ENCODE measurements at regions not wholly inside any gene's neighbourhood (a gene's known extent, or its start where the extent isn't known, plus 50 kb on each side); places are given as distances from the start of the nearest gene placed in this dataset.
A peak's percentile ranks its signal among the peaks of the same experiment; 100 is the strongest.

DNA sequence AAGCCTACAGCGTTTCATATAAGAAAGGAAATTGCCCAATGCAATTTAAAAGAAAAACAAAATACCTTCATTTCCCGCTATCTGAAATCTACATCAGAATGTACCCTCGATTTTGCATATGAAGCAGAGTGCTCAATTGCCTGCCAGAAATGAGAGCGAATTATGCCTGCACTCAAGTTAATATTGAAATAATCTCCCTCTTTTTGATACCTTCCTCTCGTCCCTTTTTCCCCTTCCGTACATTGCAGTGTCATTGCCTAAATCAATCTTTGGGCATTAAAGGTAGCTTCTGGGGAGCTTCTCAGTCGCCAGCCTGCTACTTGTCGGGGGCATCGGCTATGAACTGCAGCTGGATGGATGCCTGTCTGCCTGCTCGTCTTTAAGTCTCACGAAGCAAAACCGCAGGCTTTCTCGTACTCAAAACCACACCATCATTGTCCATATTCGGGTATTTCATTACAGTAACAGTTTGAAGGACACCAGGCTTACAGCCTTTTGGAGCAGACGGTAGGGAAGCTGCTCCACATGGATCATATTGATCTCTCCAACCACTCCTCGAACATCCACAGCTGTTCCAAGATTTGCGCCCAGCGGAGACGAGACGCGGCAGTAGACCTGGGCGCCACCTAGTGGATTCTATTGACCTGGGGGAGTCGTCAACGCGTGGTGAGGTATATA, 64.0 kb upstream of the HNRNPA3 start:
- TF ChIP-seq, protein P1, sequence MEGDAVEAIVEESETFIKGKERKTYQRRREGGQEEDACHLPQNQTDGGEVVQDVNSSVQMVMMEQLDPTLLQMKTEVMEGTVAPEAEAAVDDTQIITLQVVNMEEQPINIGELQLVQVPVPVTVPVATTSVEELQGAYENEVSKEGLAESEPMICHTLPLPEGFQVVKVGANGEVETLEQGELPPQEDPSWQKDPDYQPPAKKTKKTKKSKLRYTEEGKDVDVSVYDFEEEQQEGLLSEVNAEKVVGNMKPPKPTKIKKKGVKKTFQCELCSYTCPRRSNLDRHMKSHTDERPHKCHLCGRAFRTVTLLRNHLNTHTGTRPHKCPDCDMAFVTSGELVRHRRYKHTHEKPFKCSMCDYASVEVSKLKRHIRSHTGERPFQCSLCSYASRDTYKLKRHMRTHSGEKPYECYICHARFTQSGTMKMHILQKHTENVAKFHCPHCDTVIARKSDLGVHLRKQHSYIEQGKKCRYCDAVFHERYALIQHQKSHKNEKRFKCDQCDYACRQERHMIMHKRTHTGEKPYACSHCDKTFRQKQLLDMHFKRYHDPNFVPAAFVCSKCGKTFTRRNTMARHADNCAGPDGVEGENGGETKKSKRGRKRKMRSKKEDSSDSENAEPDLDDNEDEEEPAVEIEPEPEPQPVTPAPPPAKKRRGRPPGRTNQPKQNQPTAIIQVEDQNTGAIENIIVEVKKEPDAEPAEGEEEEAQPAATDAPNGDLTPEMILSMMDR (conservative IDR thresholded peaks at IDR 0.05), result peak; percentile 97
- TF ChIP-seq EZH2 (IDR thresholded peaks at IDR 0.05; ENCODE audit: low read depth), result 0 out of 2 replicates have a peak, but pooled peaks have one; percentile 63

Measured in PC-9 (cell line).